Left renal pelvis (tissue), 4 donors: ENCODE measurements at regions not wholly inside any gene's neighbourhood (a gene's known extent, or its start where the extent isn't known, plus 50 kb on each side); places are given as distances from the start of the nearest gene placed in this dataset.

Experiments used
- DNase-seq, 4 donors: peaks; one replicate each; pipeline ENCODE4 v3.0.0-alpha.2; 2013; ENCODE audit warnings: low read depth in 4 of 4, low spot score in 3 of 4

- DNase-seq, result no peak
These were observed 61.4 kb downstream of the TM2D3 start for GRCh38 chr15:101590785-101591184.

- no peak for DNase-seq
These were observed 68.9 kb downstream of the TM2D3 start for GRCh38 chr15:101583284-101583683.

- DNase-seq, result no peak
These were observed 71.8 kb downstream of the TM2D3 start for GRCh38 chr15:101580431-101580830.

GRCh38 chr15:101579631-101580163, 72.5 kb downstream of the TM2D3 start:
- DNase-seq, result no peak

GRCh38 chr15:101578443-101578894, 73.7 kb downstream of the TM2D3 start:
- no peak for DNase-seq

GRCh38 chr15:101573951-101574350, 78.2 kb downstream of the TM2D3 start:
- DNase-seq, result no peak

GRCh38 chr15:101570241-101570640, 80.7 kb upstream of the PCSK6 start:
- DNase-seq, result no peak

GRCh38 chr15:101568821-101569555, 79.5 kb upstream of the PCSK6 start:
- no peak for DNase-seq

GRCh38 chr15:101568309-101568708, 78.8 kb upstream of the PCSK6 start:
- no peak for DNase-seq

- DNase-seq, result no peak
These were observed 77.4 kb upstream of the PCSK6 start for GRCh38 chr15:101566748-101567488.

- DNase-seq, result no peak
These were observed 75.9 kb upstream of the PCSK6 start for GRCh38 chr15:101565377-101565776.

- no peak for DNase-seq
These were observed 73.8 kb upstream of the PCSK6 start for GRCh38 chr15:101563176-101563796.

- DNase-seq, result no peak
These were observed 73.0 kb upstream of the PCSK6 start for GRCh38 chr15:101562428-101563059.

- DNase-seq, result no peak
These were observed 72.0 kb upstream of the PCSK6 start for GRCh38 chr15:101561584-101561906.

- no peak for DNase-seq
These were observed 71.4 kb upstream of the PCSK6 start for GRCh38 chr15:101560722-101561583.

- no peak for DNase-seq
These were observed 70.4 kb upstream of the PCSK6 start for GRCh38 chr15:101559952-101560351.

- DNase-seq, result peak in 1 of 4 donors; percentile 34
These were observed 68.9 kb upstream of the PCSK6 start for GRCh38 chr15:101558221-101558941.

- DNase-seq, result no peak
These were observed 66.8 kb upstream of the PCSK6 start for GRCh38 chr15:101556273-101556672.

- no peak for DNase-seq
These were observed 64.8 kb upstream of the PCSK6 start for GRCh38 chr15:101554115-101554915.
